HepG2 (cell line): ENCODE measurements at regions not wholly inside any gene's neighbourhood (a gene's known extent, or its start where the extent isn't known, plus 50 kb on each side); places are given as distances from the start of the nearest gene placed in this dataset.
A peak's percentile ranks its signal among the peaks of the same experiment; 100 is the strongest.

ENCODE experiments used
- KDM4B ChIP-seq: sonication (generic); formaldehyde crosslinking; IDR thresholded peaks from 2 replicates; pipeline ENCODE4 v1.4.0; 2020; ENCODE audit warnings: missing genetic modification reagents
- MAFF ChIP-seq: IDR thresholded peaks from 2 replicates; pipeline ENCODE4 v1.6.1; 2011; ENCODE audit warnings: low read depth, low read length, improper control_type of control experiment
- TF ChIP-seq, protein P1 (sequence below): sonication (generic); formaldehyde crosslinking; IDR thresholded peaks from 2 replicates; pipeline ENCODE4 v1.4.0; 2020; ENCODE audit warnings: missing genetic modification reagents, borderline replicate concordance
- TF ChIP-seq, protein P2 (sequence below): sonication (generic); formaldehyde crosslinking; IDR thresholded peaks from 2 replicates; pipeline ENCODE4 v1.4.0; 2020; ENCODE audit warnings: mild to moderate bottlenecking, missing genetic modification reagents
- TF ChIP-seq, protein P3 (sequence below): sonication (generic); formaldehyde crosslinking; IDR thresholded peaks from 2 replicates; pipeline ENCODE4 v1.4.0; 2020; ENCODE audit warnings: missing genetic modification reagents, borderline replicate concordance

DNA sequence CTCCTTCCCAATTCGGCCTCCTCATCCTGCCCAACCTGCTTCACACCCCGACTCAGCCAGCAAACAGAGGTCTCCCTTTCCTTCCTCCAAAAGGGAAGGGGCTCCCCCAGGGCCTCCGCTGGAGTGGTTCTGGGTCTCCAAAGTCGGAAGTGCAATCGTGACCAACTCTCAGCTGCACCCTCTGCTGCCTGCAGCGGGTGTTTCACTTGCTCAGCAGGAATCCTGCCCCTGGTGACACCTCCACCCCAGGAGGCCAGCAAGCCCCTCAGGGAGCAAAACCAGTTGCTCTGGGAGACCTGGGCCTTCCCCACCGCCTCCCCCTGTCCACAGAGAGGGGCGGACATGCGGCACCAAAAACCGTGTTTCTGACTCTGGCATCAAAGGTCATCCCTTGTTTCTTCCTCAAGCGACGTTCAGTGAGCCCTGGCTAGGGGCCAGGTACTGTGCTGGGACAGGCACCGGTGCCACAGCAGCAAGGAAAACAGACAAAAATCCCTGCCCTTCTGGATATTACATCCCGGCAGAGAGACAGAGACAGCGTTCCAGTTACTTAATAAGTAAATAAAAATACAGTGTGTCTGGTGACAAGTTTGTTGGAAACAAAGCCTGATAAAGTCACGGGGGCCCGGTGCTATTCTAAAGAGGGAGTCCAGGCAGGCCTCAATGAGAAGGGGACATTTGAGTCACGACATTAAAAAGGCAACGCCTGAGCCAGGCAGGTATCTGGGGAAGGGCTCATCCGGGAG lies 219.0 kb downstream of the BMP7 start (continued):
- TF ChIP-seq, protein P1, sequence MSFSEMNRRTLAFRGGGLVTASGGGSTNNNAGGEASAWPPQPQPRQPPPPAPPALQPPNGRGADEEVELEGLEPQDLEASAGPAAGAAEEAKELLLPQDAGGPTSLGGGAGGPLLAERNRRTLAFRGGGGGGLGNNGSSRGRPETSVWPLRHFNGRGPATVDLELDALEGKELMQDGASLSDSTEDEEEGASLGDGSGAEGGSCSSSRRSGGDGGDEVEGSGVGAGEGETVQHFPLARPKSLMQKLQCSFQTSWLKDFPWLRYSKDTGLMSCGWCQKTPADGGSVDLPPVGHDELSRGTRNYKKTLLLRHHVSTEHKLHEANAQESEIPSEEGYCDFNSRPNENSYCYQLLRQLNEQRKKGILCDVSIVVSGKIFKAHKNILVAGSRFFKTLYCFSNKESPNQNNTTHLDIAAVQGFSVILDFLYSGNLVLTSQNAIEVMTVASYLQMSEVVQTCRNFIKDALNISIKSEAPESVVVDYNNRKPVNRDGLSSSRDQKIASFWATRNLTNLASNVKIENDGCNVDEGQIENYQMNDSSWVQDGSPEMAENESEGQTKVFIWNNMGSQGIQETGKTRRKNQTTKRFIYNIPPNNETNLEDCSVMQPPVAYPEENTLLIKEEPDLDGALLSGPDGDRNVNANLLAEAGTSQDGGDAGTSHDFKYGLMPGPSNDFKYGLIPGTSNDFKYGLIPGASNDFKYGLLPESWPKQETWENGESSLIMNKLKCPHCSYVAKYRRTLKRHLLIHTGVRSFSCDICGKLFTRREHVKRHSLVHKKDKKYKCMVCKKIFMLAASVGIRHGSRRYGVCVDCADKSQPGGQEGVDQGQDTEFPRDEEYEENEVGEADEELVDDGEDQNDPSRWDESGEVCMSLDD (CRISPR knock-in tag) = no peak
- TF ChIP-seq, protein P2, sequence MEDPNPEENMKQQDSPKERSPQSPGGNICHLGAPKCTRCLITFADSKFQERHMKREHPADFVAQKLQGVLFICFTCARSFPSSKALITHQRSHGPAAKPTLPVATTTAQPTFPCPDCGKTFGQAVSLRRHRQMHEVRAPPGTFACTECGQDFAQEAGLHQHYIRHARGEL = 0 out of 2 replicates have a peak, but pooled peaks have one; percentile 10
- TF ChIP-seq MAFF (peak; percentile 46; the same call in 1 of the 2 replicates), KDM4B (CRISPR knock-in tag) (no peak)
- TF ChIP-seq, protein P3, sequence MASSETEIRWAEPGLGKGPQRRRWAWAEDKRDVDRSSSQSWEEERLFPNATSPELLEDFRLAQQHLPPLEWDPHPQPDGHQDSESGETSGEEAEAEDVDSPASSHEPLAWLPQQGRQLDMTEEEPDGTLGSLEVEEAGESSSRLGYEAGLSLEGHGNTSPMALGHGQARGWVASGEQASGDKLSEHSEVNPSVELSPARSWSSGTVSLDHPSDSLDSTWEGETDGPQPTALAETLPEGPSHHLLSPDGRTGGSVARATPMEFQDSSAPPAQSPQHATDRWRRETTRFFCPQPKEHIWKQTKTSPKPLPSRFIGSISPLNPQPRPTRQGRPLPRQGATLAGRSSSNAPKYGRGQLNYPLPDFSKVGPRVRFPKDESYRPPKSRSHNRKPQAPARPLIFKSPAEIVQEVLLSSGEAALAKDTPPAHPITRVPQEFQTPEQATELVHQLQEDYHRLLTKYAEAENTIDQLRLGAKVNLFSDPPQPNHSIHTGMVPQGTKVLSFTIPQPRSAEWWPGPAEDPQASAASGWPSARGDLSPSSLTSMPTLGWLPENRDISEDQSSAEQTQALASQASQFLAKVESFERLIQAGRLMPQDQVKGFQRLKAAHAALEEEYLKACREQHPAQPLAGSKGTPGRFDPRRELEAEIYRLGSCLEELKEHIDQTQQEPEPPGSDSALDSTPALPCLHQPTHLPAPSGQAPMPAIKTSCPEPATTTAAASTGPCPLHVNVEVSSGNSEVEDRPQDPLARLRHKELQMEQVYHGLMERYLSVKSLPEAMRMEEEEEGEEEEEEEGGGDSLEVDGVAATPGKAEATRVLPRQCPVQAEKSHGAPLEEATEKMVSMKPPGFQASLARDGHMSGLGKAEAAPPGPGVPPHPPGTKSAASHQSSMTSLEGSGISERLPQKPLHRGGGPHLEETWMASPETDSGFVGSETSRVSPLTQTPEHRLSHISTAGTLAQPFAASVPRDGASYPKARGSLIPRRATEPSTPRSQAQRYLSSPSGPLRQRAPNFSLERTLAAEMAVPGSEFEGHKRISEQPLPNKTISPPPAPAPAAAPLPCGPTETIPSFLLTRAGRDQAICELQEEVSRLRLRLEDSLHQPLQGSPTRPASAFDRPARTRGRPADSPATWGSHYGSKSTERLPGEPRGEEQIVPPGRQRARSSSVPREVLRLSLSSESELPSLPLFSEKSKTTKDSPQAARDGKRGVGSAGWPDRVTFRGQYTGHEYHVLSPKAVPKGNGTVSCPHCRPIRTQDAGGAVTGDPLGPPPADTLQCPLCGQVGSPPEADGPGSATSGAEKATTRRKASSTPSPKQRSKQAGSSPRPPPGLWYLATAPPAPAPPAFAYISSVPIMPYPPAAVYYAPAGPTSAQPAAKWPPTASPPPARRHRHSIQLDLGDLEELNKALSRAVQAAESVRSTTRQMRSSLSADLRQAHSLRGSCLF (CRISPR knock-in tag) = no peak
